ENCODE measurements at regions not wholly inside any gene's neighbourhood (a gene's known extent, or its start where the extent isn't known, plus 50 kb on each side); places are given as distances from the start of the nearest gene placed in this dataset.

- Histone ChIP-seq H3K4ac (ENCODE audit: low read depth, low read length) (no peak overlapping the region), H3K23me2 (ENCODE audit: insufficient read length, low read depth, low read length, poor library complexity, severe bottlenecking) (no peaks in the 10 kb centered on the region), H2BK20ac (ENCODE audit: low read depth, low read length, poor library complexity, severe bottlenecking) (no peak overlapping the region), H4K20me1 (ENCODE audit: control insufficient read depth, insufficient read depth, insufficient read length) (no peaks in the 10 kb centered on the region), H4K5ac (ENCODE audit: insufficient read length, low read depth, low read length) (no peak overlapping the region), H4K91ac (ENCODE audit: insufficient read length, low read depth, low read length) (no peak overlapping the region), H3K4me2 (ENCODE audit: insufficient read depth, insufficient read length, low read length) (no peak overlapping the region), H2BK15ac (ENCODE audit: low read depth, low read length) (no peak overlapping the region), H2BK5ac (ENCODE audit: insufficient read length, low read length) (no peak overlapping the region), H2AFZ (ENCODE audit: low read length) (no peak overlapping the region), H3T11ph (ENCODE audit: low read length) (no peak overlapping the region), H3K14ac (ENCODE audit: insufficient read depth, low read length) (no peak overlapping the region), H3K79me1 (ENCODE audit: insufficient read depth, low read depth, low read length, poor library complexity, severe bottlenecking) (no peaks in the 10 kb centered on the region), H3K27me3 (ENCODE audit: insufficient read depth, low read length) (no peaks in the 10 kb centered on the region), H4K8ac (replicated peaks; ENCODE audit: insufficient read length, low read depth, low read length) (no peak overlapping the region), H3K9ac (ENCODE audit: extremely low read depth, insufficient read length, low read length) (no peak overlapping the region), H3K56ac (ENCODE audit: insufficient read length, low read depth, low read length) (no peak overlapping the region), H3K23ac (ENCODE audit: insufficient read length, low read depth, low read length) (no peak overlapping the region), H2BK120ac (ENCODE audit: low read depth, low read length, poor library complexity, severe bottlenecking) (no peak overlapping the region), H2BK12ac (ENCODE audit: insufficient read length, low read depth, low read length) (no peak overlapping the region), H3K79me2 (ENCODE audit: insufficient read depth, low read length) (no peaks in the 10 kb centered on the region), H3K9me3 (ENCODE audit: control insufficient read depth, low read depth, low read length) (no peaks in the 10 kb centered on the region), H2AK5ac (ENCODE audit: insufficient read length, low read length) (no peak overlapping the region), H3K18ac (ENCODE audit: insufficient read length, low read depth, low read length) (no peak overlapping the region), H3K27ac (ENCODE audit: insufficient read length, low read depth, low read length) (no peak overlapping the region), H3K4me1 (ENCODE audit: insufficient read depth, low read length) (no peaks in the 10 kb centered on the region)
- no CpG with 5 or more reads among the region's 3 CpGs for WGBS (ENCODE audit: extremely low coverage, insufficient read length, low lambda C conversion rate)
- peak; percentile 35 for DNase-seq
- Mint-ChIP-seq H3K36me3 (ENCODE audit: insufficient read depth in 1 of 3, low read depth in 3 of 3) (no peaks in the 10 kb centered on the region; a peak in 2 of 7 replicates), H3K9me3 (peaks cover 2 to 19% of the 10 kb centered on the region in 2 experiments; a peak in 4 of 5 replicates), H3K27ac (no peak overlapping the region), H3K4me3 (no peak overlapping the region), H3K27me3 (ENCODE audit: low read depth) (no peaks in the 10 kb centered on the region), H3K4me1 (peaks cover 3 to 6% of the 10 kb centered on the region in 2 experiments; a peak in 1 of 4 replicates)
- peak; percentile 55; the same call in 2 of the 3 replicates for TF ChIP-seq CTCF (conservative IDR thresholded peaks at IDR 0.05)
Measured at GRCh38 chrX:138777230-138777629, 65.7 kb upstream of the FGF13 start.
